HG03097 (cell line): ENCODE measurements at regions not wholly inside any gene's neighbourhood (a gene's known extent, or its start where the extent isn't known, plus 50 kb on each side); places are given as distances from the start of the nearest gene placed in this dataset.
"Not testable (repeated sequence)": the region's sequence is repeated elsewhere in the genome, so short reads cannot be mapped to it uniquely, and the experiment has no call there.

ENCODE experiments used
- ATAC-seq: cut with Tn5 transposase; IDR thresholded peaks from one replicate; pipeline ENCODE4 v1.9.1; 2021; ENCODE audit not compliant: unreplicated experiment, low FRiP score

DNA sequence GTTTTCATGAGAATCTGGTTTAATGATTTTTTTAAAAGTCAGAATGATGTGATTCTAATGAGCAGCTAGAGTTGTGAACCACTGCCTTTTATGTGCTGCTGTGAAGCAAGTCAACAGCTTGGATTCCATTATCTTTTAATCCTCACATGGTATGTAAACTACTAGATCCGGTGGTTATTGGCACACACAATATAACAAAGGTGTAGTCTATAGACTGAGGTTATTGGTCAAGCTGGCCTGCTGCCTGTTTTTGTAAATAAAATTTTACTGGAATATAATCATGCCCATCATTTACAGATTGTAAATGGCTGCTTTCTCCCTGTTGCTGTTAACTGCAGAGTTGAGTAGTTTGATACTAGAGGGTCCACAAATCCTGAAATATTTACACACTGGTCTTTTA is 103.1 kb downstream of the OTOL1 start:
- no peak for ATAC-seq

DNA sequence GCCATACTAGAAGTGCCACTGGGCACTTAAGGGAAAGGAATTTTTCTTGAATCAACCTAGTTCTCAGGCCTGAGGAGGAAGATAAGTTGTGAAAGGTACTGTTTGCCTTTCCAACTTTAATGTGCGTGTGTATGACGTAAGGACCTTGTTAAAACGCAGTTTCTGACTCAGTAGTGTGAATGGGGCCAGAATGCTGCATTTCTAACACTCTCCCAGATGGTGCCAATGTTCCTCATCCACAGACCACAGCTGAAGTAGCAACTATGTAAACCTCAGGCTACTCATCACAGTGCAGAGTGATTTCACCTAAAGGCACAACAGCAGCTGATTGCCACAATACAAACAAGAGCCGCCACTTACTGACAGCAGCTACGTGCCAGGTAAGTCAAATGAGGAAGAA is 103.6 kb downstream of the OTOL1 start:
- ATAC-seq: no peak

DNA sequence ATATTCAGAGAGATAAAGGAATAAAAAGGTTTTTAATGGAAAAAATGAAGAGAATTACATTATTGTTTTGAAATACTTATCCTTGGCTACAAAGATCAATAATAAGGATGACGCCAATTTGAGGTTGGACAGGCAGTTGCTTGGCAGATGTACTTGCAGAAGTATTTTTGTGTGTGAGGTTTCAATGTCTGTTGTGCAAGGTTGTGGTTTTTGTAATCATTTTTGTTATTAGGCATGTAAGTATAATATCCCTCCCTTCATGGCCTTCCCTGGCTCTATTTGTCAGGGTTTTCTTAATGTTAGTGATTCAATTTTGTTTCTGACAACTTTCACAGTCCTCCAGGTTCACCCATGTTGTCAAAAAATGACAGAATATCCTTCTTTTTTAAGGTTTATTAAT is 105.9 kb downstream of the OTOL1 start:
- no peak for ATAC-seq

DNA sequence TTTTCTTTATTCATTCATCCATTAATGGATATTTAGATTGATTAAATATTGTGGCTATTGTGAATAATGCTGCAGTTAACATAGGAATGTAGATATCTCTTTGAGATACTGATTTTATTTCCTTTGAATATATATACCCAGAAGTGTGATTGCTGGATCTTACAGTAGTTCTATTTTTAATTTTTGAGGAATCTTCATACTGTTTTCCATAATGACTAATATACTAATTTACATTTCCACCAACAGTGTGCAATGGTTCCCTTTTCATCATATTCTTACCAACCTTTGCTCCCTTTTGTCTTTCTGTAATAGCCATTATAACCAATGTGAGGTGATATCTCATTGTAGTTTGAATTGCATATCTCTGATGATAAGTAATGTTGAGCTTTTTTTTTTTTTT is 106.3 kb downstream of the OTOL1 start:
- no peak for ATAC-seq

DNA sequence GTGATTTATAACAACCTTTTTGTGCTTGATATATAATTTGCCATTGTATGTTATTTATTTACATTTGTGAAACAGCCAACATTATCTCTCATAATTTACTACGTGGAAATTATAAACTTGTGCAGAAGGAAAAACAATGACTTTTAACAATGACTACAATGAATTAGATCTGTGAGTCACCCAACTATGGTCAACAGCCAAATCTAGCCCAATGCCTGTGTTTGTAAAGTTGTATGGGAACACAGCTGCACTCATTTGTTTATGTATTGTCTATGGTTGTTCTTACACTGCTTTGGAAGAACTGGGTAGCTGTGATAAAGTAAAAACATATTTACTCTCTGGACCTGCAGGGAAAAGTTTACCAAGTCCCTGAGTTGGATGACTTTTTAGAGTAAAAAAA is 110.4 kb downstream of the OTOL1 start:
- no peak for ATAC-seq

DNA sequence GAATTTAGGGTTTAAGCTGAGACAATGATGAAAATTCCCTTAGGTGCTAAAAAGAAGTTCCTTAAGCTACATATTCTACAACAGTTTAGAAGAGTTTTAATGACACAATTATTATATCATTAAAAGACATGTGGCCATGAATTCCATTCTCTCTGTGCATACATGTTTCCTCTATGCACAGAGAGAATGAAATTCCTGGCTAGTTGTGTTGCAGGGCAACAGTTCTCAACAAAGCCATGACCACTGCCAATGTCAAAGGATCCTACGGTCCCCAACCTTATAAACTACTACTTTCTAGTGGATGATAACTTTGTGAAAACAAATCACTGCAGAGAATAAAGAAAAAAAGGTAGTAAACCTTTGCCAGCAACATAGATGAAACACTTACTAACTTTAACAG is 122.7 kb downstream of the OTOL1 start:
- no peak for ATAC-seq

DNA sequence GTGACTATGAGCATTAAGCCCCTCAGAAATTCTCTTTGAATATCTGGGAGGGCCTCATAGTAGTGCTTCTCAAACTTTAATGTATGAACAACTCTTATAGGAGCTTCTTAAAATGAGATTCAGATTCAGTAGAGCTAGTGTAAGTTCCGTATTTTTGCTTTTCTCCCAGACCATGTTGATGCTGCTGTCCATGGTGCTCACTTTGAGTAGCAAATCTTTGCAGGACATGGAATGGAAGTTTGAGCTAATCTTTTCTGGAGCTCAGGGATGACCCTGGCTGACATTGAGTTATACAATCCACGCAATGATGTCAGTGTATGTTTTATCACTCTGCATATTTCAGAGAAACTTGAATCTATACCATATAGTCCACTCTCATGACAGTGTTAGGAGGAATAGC is 134.2 kb downstream of the OTOL1 start:
- no peak for ATAC-seq

DNA sequence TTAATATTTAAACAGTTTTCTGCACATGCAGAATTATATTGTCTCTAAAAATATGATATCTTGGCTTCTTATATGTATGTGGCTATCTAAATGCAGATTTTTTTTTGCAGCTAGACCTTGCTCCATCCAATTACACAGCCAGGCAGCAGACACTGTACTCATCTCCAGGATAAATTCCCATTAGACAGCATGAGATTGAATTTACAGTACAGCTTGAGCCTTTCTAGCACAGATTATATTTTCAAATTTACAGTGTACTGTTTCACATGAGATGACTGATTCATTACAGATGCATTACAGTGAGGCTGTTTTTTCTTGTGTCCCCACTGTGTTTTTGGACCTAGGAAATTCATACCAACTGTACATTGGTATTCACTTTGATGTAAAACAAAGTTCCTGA is 134.9 kb downstream of the OTOL1 start:
- no peak for ATAC-seq

DNA sequence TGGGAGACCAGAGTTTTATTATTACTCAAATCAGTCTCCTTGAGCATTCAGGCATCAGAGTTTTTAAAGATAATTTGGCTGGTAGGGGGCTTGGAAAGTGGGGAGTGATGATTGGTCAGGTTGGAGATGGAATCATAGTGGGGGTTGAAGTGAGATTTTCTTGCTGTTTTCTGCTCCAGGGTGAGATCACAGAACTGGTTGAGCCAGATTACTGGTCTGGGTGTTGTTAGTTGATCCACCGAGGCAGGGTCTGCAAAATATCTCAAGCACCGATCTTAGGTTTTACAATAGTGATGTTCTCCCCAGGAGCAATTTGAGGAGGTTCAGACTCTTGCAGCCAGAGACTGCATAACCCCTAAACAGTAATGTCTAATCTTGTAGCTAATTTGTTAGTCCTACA is 141.0 kb downstream of the OTOL1 start:
- no peak for ATAC-seq

DNA sequence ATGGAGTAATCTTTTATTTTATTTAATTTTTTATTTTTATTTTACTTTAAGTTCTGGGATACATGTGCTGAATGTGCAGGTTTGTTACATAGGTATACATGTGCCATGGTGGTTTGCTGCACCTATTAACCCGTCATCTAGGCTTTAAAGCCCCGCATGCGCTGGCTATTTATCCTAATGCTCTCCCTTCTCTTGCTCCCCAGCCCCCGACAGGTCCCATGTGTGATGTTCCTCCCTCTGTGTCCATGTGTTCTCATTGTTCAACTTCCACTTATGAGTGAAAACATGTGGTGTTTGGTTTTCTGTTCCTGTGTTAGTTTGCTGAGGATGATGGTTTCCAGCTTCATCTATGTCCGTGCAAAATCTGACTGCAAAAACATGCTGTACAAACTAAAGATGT is 142.5 kb downstream of the OTOL1 start:
- not testable (repeated sequence) for ATAC-seq

DNA sequence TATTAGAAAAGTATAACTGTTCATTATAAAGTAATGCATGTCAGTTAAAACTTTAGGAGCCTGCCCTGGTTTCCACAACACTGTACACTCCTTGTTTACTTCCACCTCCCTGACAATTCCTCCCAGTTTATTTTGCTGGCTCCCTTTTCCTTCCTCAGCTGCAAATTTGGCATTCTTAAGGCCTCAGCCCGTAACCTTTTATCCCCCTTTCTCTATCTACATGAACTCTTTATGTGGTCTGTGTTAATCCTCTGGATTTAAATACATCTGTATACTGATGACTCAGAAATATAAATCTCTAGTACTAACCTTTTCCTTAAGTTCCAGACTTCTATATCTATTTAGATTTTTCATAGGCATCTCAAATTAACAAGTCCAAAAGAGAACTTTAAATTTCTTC is 143.6 kb downstream of the OTOL1 start:
- no peak for ATAC-seq

DNA sequence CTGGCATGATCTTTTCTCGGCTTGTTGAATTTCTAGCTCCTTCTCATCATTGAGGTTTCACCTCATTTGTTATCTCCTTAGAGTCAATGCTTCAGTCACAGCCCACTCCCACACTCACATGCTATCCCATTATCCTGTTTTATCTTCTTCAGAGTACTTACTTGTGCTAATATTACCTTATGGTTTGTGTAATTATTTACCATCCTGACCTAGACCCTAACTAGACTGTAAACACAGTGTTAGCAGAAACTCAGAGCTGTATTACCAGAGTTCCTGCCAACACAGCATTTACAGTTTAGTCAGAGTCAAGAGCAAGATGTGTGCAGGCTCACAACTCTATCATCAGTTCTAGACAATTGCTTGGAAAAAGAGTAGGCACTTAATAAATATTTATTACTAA is 144.7 kb downstream of the OTOL1 start:
- no peak for ATAC-seq

DNA sequence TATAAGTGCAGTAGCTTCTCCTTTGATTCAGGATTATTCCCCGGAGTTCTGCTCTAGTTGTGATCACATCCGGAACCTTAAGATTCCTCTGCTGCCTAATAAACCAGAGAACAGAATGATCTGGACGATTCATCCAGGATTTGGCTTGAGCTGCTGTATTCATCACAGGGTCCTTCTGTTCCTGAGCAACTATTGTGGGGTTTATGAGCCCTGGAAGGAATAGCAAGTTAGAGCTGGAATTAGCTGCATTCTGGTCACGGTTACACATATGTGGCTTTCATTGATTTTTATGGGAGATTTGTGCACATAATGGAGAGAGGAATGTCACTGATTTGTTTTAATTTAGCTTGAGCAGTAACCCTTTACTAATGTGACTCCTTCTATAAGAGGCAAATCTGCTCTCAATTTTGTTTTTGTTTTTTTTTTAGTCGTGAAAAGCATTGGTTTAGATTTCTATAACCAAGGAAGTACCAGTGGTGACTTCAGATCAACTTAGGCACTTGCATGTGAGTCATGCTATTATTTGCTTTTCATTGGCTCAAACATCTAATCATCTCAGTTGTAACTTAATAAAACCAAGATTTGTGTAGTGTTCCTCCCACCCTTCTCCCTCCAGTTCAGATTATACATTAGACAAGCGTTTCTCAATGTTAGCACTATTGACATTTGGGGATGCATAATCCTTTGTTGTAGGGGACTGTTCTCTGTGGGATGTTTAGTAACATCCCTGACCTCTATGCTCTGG is 148.5 kb downstream of the OTOL1 start:
- no peak for ATAC-seq

DNA sequence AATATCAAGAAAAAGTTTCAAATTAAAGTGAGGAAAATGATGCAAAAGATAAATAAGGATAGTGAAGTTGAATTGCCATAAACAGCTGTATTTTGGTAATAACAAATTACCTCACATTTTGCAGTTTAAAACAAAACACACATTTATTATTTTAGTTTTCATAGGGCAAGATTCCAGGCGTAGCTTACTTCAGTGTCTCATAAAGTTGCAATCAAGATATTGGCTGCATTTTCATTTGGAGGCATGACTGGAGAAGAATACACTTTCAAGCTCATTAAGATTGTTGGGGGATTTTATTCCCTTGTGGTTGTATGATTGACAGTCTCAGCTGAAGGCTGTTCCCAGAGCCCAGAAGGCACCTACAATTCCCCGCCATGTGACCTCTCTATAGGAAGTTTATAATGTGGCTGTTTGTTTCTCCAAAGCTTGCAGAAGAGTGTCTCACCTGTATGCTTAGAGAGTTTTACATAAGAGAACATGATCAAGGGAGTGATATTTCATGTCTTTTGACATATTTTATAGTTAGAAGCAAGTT is 151.4 kb downstream of the OTOL1 start:
- ATAC-seq: no peak

DNA sequence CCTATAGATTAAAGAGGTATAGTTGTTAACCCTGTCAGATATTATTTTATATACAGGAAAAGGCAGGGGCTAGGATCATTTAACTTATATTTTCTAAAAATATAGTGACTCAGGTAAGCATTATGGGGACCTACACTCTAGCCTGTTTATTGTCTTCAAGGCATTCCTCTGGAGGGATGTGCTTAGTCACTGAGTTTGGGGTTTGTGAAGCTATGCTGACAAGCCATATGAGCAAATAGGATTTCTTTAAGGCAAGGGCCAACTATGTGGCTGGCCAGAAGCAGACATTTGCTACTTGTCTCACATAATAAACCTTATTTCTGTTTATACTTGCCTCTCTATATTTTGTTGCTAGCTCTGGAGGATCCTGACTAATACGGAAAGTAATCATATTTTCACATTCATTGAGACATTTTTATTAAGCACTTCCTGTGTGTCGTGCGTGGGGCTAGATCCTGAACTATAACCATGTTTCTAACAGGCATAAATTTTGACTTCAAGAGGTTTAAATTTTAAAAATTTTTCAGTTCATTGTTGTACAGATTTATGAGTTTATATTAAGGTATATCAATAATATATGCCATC is 153.4 kb downstream of the OTOL1 start:
- no peak for ATAC-seq

DNA sequence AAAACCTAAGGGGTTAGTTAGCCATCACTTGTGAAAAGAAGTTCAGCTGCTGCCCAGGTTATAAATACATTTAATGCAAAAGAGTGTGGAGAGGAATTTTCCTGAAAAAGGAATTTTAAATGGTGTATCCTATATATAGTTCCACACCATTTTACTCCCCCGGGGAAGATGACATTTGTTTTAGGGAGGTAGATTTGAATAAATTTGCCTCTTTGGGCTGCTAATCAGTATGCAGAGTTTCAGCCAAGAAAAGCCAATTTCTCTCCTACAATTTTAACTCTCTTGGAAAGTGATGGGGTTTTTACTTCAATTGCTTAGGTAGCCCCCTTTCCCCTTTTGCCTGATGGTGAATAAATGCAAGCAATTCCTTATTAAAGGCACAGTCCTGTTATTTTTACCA is 161.2 kb downstream of the OTOL1 start:
- ATAC-seq: no peak

DNA sequence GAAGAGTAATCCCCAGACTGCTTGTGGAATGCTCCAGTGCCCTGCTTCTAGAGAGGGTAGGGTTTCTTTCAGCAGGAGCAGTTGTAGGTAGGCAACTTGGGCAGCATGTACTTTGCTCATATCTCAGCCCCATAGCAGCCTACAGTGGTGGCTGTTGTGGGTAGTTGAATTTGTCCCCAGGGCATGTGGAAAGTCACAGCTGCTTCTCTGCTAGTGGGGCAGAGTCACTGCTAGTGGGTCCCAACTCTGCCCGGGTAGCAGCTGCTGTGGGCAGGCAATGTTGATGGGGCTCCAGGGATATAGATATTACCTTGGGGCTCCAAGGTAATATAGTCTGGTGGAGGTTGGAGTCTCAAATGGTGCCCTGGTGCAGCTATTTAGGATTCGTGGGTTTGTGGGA is 174.5 kb downstream of the OTOL1 start:
- no peak for ATAC-seq

DNA sequence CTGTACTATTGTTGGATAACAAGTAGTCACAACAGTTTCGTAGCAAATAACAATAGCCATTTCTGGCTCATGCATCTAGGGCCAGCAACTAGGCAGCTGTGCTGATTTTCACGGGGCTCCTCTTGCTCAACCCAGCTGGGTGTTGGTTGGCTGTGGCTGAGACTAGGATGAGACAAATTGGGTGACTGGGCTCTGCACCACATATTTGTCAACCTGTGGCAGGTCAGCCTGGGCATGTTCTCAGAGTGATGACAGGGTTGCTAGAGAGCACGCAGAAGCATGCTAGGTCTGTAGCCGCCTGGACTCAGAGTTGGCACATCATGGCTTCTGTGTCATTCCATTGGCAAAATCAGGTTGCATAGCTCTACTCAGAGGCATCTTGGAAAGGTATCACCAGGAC is 175.9 kb downstream of the OTOL1 start:
- ATAC-seq: no peak

DNA sequence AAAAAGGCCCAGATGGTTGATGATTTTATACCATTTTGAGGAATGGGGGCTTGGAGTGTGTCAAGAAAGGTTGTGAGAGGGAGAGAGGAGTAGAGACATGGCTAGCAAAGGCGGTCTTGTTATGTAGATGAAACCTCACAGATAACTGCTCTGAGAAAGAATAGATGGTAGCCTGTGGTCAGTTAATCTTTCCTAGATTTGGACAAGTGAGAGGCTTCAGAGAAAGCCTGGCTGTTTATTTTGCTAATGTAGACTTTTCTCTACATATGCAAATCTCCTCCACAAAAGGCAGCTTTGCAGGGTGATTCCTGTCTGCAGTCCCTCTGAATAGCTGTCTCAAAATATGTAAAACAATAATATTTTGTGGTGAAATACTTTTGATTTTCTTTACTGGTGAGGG is 177.3 kb downstream of the OTOL1 start:
- ATAC-seq: no peak

DNA sequence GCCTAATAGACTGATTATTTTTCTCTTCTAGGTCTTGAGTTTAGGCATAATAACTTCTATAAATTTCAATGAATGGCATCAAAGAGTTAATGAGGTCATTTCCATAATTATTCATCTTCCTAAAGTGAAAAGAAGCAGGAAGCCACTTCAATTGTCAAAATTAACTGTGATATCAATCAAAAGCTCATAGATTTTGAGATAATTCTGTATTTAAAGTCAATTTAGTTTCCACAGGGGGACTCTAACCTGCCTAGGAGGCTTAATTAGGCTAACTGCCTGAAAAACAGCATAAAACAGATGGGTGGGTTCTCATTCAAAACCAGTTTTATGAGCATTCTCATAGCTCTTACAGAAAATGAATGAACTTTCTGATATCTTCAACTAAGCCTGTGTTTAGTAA is 177.8 kb downstream of the OTOL1 start:
- ATAC-seq: no peak

DNA sequence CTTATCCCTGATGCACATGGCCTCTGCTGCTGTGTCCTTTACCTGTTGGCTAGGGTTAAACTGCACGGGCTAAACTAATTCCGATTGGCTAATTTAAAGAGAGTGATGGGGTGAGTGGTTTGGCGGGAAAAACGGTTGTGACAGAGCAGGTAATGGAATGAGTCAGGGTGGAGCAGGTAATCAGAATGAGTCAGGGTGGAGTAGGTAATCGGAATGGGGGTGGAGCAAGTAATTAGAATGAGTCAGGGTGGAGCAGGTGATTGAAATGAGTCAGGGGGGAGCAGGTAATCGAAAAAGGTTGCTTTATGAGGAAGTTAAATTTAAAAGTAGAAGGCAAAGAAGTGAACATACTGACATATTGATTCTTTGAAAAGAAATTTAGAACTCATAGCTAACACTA is 185.2 kb downstream of the OTOL1 start:
- not testable (repeated sequence) for ATAC-seq

DNA sequence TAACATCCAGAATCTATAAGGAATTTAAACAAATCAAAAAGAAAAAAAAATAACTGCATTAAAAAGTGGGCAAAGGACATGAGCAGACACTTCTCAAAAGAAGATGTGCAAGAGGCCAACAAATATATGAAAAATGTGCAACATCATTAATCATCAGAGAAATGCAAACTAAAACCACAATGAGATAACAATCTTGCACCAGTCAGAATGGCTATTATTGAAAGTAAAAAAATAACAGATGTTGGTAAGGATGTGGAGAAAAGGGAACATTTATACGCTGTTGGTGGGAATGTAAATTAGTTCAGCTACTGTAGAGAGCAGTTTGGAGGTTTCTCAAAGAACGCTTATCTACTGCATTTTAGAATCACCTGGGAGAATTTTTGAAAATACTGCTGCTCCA is 186.1 kb downstream of the OTOL1 start:
- no peak for ATAC-seq
